ENCODE measurements at regions not wholly inside any gene's neighbourhood (a gene's known extent, or its start where the extent isn't known, plus 50 kb on each side); places are given as distances from the start of the nearest gene placed in this dataset.
"Not testable (repeated sequence)": the region's sequence is repeated elsewhere in the genome, so short reads cannot be mapped to it uniquely, and the experiment has no call there.

DNA sequence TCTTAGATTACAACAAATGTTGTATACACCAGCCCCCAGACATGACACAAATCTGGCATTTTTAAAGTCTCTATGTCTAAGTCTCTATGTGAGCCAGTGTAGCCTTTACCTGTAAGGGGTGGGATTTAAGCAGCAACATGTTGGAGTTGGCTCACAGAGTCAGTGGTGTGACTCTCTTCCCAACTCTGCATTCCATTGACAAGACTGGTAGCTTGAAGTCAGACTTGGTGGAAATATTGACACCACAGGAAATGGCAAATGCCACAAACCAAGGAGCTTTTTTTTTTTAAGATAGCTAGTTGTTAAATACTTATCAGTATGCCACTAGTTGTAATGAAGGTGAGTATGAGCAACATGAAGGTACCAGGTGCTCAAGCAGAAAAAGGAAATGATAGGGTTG is 103.1 kb upstream of the SMLR1 start:
- H3K27ac Mint-ChIP-seq (ENCODE audit: unreplicated experiment), result no peak overlapping the region
- BruUV-seq (replicated peaks), result no TSS peak

DNA sequence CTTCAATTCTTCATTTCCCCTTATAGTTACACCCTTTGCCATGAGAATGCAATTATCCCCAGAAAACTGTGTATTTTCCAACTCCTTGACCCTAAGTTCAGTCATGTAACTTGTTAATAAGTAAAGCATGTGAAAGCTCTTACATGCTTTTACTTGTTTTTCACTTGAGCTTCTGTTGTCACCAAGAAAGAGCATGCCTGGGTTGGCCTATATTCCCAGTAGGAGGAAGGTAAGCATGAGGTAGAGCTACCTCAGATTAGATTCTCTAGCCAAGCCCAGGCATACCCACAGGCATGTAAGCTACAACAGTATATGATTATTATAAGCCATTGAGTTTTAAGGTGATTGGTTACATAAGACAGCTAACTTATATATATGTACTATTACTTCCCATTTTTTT is 101.7 kb upstream of the SMLR1 start:
- TF ChIP-seq, protein P1, sequence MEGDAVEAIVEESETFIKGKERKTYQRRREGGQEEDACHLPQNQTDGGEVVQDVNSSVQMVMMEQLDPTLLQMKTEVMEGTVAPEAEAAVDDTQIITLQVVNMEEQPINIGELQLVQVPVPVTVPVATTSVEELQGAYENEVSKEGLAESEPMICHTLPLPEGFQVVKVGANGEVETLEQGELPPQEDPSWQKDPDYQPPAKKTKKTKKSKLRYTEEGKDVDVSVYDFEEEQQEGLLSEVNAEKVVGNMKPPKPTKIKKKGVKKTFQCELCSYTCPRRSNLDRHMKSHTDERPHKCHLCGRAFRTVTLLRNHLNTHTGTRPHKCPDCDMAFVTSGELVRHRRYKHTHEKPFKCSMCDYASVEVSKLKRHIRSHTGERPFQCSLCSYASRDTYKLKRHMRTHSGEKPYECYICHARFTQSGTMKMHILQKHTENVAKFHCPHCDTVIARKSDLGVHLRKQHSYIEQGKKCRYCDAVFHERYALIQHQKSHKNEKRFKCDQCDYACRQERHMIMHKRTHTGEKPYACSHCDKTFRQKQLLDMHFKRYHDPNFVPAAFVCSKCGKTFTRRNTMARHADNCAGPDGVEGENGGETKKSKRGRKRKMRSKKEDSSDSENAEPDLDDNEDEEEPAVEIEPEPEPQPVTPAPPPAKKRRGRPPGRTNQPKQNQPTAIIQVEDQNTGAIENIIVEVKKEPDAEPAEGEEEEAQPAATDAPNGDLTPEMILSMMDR (IDR thresholded peaks at IDR 0.05; ENCODE audit: unreplicated experiment), result no peak

More for the DNA sequence above, 103.1 kb upstream of the SMLR1 start:
- H3K36me3 Mint-ChIP-seq (ENCODE audit: insufficient read depth, unreplicated experiment), result no peaks in the 10 kb centered on the region
- H3K4me3 Mint-ChIP-seq (ENCODE audit: low read depth, unreplicated experiment), result no peak overlapping the region
- peaks cover 1% of the 10 kb centered on the region for H3K27me3 Mint-ChIP-seq (ENCODE audit: unreplicated experiment)
- TF ChIP-seq, protein P1 (IDR thresholded peaks at IDR 0.05; ENCODE audit: unreplicated experiment), result no peak
- CTCF ChIA-PET, result no interaction called here
- DNase-seq, result no peak
- H3K9me3 Mint-ChIP-seq (ENCODE audit: low read depth, unreplicated experiment), result peaks cover under 1% of the 10 kb centered on the region
- intact Hi-C loops (cut with micrococcal nuclease; ENCODE audit: unreplicated experiment), result no loop called here
- no peaks in the 10 kb centered on the region for H3K4me1 Mint-ChIP-seq (ENCODE audit: low read depth, unreplicated experiment)

DNA sequence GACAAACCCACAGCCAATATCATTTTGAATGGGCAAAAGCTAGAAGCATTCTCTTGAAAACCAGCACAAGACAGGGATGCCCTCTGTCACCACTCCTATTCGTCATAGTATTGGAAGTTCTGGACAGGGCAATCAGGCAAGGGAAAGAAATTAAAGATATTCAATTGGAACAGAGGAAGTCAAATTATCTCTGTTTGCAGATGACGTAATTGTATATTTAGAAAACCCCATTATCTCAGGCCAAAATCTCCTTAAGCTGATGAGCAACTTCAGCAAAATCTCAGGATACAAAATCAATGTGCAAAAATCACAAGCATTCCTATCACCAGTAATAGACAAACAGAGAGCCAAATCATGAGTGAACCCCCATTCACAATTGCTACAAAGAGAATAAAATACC is 99.1 kb upstream of the SMLR1 start:
- DNase-seq; CTCF ChIA-PET; H3K4me1 Mint-ChIP-seq (ENCODE audit: low read depth, unreplicated experiment); H3K27ac Mint-ChIP-seq (ENCODE audit: unreplicated experiment); H3K4me3 Mint-ChIP-seq (ENCODE audit: low read depth, unreplicated experiment); H3K36me3 Mint-ChIP-seq (ENCODE audit: insufficient read depth, unreplicated experiment); H3K9me3 Mint-ChIP-seq (ENCODE audit: low read depth, unreplicated experiment); BruUV-seq (replicated peaks); H3K27me3 Mint-ChIP-seq (ENCODE audit: unreplicated experiment); intact Hi-C loops (cut with micrococcal nuclease; ENCODE audit: unreplicated experiment): not testable (repeated sequence)

More for the DNA sequence above, 101.7 kb upstream of the SMLR1 start:
- Mint-ChIP-seq H3K27me3 (ENCODE audit: unreplicated experiment) (no peaks in the 10 kb centered on the region), H3K27ac (ENCODE audit: unreplicated experiment) (no peak overlapping the region), H3K9me3 (ENCODE audit: low read depth, unreplicated experiment) (no peaks in the 10 kb centered on the region), H3K36me3 (ENCODE audit: insufficient read depth, unreplicated experiment) (no peaks in the 10 kb centered on the region), H3K4me3 (ENCODE audit: low read depth, unreplicated experiment) (no peak overlapping the region), H3K4me1 (ENCODE audit: low read depth, unreplicated experiment) (no peaks in the 10 kb centered on the region)
- no peak for DNase-seq
- CTCF ChIA-PET, result no interaction called here
- intact Hi-C loops (cut with micrococcal nuclease; ENCODE audit: unreplicated experiment), result no loop called here
- BruUV-seq (replicated peaks), result no TSS peak

DNA sequence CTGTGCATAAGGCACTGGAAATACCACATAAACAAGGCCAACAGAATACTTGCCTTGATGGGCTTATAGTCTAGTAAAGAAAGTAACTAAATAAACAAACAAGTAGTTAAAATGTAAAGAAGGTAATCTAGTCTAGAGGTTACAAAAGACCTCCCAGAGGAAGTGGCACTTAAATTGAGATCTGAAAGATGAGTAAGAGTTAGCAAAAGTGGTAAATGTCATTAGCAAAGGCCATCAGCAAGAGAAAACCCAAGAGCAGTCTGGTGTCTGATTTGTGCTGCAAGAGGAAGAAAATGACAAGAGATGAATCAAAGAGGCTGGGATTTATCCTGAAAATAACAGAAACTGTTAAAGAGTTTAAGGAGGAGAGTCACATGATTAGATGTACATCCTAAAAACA is 96.6 kb upstream of the SMLR1 start:
- intact Hi-C loops (cut with micrococcal nuclease; ENCODE audit: unreplicated experiment), result no loop called here
- DNase-seq, result no peak
- Mint-ChIP-seq H3K27ac (ENCODE audit: unreplicated experiment) (no peak overlapping the region), H3K4me3 (ENCODE audit: low read depth, unreplicated experiment) (no peak overlapping the region), H3K36me3 (ENCODE audit: insufficient read depth, unreplicated experiment) (no peaks in the 10 kb centered on the region), H3K9me3 (ENCODE audit: low read depth, unreplicated experiment) (no peaks in the 10 kb centered on the region), H3K27me3 (ENCODE audit: unreplicated experiment) (peaks cover 14% of the 10 kb centered on the region), H3K4me1 (ENCODE audit: low read depth, unreplicated experiment) (no peaks in the 10 kb centered on the region)
- TF ChIP-seq, protein P1 (IDR thresholded peaks at IDR 0.05; ENCODE audit: unreplicated experiment), result no peak
- BruUV-seq (replicated peaks), result no TSS peak
- CTCF ChIA-PET, result no interaction called here

DNA sequence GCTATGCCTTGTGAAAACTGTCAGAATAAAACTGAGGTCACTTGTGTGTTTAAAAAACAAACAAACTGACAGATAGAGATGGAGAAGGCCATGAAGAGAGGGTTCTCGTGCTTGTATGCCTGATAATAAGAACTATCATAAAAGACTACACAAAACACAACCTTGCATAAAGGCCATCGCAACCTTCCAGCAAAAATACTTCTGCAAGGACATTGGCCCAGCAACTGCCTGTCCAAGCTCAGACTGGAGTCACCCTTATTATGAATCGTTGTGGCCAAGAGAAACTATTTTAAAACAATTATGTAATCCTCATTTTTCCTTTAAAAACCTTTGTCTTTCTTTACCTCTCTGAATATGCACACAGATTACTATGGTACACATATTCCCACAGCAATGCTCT is 93.0 kb upstream of the SMLR1 start:
- intact Hi-C loops (cut with micrococcal nuclease; ENCODE audit: unreplicated experiment), result no loop called here
- Mint-ChIP-seq H3K9me3 (ENCODE audit: low read depth, unreplicated experiment) (no peaks in the 10 kb centered on the region), H3K4me1 (ENCODE audit: low read depth, unreplicated experiment) (no peaks in the 10 kb centered on the region), H3K27ac (ENCODE audit: unreplicated experiment) (no peak overlapping the region), H3K4me3 (ENCODE audit: low read depth, unreplicated experiment) (no peak overlapping the region), H3K36me3 (ENCODE audit: insufficient read depth, unreplicated experiment) (no peaks in the 10 kb centered on the region), H3K27me3 (ENCODE audit: unreplicated experiment) (peaks cover 14% of the 10 kb centered on the region)
- CTCF ChIA-PET, result no interaction called here
- no peak for DNase-seq
- TF ChIP-seq, protein P1 (IDR thresholded peaks at IDR 0.05; ENCODE audit: unreplicated experiment), result no peak
- no TSS peak for BruUV-seq (replicated peaks)

Data from Calu3 (cell line).